ENCODE measurements at regions not wholly inside any gene's neighbourhood (a gene's known extent, or its start where the extent isn't known, plus 50 kb on each side); places are given as distances from the start of the nearest gene placed in this dataset.
A peak's percentile ranks its signal among the peaks of the same experiment; 100 is the strongest.

DNA sequence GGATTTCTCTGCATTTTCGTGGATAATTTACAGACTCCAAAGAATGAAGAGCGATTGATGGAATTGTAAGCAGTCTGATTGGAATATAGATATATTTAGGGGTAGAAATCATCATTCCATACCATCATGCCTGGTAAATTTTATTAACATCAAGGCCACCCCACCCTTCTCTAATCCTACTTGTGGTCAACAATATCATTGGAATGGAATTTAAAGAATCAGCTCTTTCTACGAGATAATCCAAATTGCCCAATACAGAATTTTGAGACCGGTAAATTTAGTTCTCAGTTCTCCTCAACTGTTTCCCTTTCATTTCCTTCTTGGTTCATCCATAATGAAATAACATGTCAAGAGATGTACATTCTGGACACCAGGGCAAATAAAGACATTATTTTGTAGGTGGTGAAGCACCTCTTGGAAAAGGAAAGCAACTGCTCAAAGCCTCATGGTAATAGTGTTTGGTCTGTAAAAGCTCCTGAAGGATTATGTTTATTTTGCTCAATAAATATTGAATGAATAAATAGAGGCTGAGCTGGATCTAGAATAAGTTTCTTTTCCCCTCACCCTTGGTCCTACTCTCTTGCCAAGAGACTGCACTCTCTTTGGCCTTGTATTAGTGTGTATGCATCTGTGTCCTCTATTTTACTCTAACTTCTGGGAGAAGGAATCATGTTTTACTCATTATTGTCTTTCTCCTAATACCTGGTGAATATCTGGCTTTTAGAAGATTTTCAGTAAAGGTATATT lies 133.7 kb upstream of the BCL6 start:
- H2BK120ac ChIP-seq (ENCODE audit: low read depth, low read length), result peak overlapping the region; percentile 80
- H3K9me1 ChIP-seq (ENCODE audit: insufficient read depth, low read length), result no peaks in the 10 kb centered on the region
- no peak overlapping the region; the same call in 2 of the 3 replicates for H2BK15ac ChIP-seq (ENCODE audit: low read depth, low read length)
- DNase-seq (peak; percentile 42), ATAC-seq (ENCODE audit: low read depth) (peak; percentile 61)
- H4K20me1 ChIP-seq (ENCODE audit: insufficient read depth, low read length), result no peaks in the 10 kb centered on the region
- no TSS peak for BruUV-seq (replicated peaks)
- H3K9me3 ChIP-seq (ENCODE audit: control insufficient read depth, insufficient read depth, low read length), result no peaks in the 10 kb centered on the region
- peak overlapping the region; percentile 46 for H2BK5ac ChIP-seq (ENCODE audit: low read depth, low read length, poor library complexity, severe bottlenecking)
- H3K9ac ChIP-seq (ENCODE audit: low read depth, low read length), result no peak overlapping the region
- no CpG with 5 or more reads among the region's 4 CpGs for WGBS, 2 experiments (ENCODE audit: extremely low coverage in 2 of 2, insufficient read length in 1 of 2)
- no peak overlapping the region for H4K5ac ChIP-seq (ENCODE audit: low read depth, low read length)
- ChIA-PET CTCF (interaction anchor here (0.5 kb wide), 1 partner anchor 273 kb away, joined by 3 read pairs; no protein-coding TSS in a partner anchor), POLR2A (ENCODE audit: unreplicated experiment) (no interaction called here)
- H3K14ac ChIP-seq (replicated peaks; ENCODE audit: low read depth, low read length), result peak overlapping the region; percentile 8
- no peak overlapping the region for H3K27ac ChIP-seq (ENCODE audit: insufficient read depth, low read length)
- H3K56ac ChIP-seq (ENCODE audit: extremely low read depth, insufficient read depth, low read length), result no peak overlapping the region
- H2BK20ac ChIP-seq (ENCODE audit: low read depth, low read length), result no peak overlapping the region
- H2AK9ac ChIP-seq (replicated peaks; ENCODE audit: low read depth, low read length, poor library complexity), result no peak overlapping the region
- dilution Hi-C loops (cut with HindIII; ENCODE audit: low sequenced_read_pairs, unreplicated experiment), result no loop called here
- in situ Hi-C loops (cut with MboI; ENCODE audit: low sequenced_read_pairs), result no loop called here
- H4K8ac ChIP-seq (ENCODE audit: low read depth in 2 of 2, low read length in 2 of 2), result peak overlapping the region in 1 of 2 experiments; percentile 52; a peak in 1 of 4 replicates
- H3K36me3 ChIP-seq (ENCODE audit: control insufficient read depth, insufficient read depth, low read length), result no peaks in the 10 kb centered on the region
- peak overlapping the region; percentile 31; the same call in 1 of the 2 replicates for H3K4me3 ChIP-seq (ENCODE audit: insufficient read depth, low read depth, low read length)
- H3K18ac ChIP-seq (ENCODE audit: low read depth, low read length), result peak overlapping the region; percentile 80
- H3K23ac ChIP-seq (ENCODE audit: low read depth, low read length), result peak overlapping the region; percentile 69; the same call in 1 of the 2 replicates
- TF ChIP-seq CEBPB (IDR thresholded peaks at IDR 0.05; ENCODE audit: low read depth, low read length), result peak; percentile 67; the same call in 1 of the 2 replicates
- TF ChIP-seq MXI1 (IDR thresholded peaks at IDR 0.05; ENCODE audit: borderline replicate concordance, low read depth, low read length), result no peak
- TF ChIP-seq NFE2L2 (IDR thresholded peaks at IDR 0.05; ENCODE audit: low read depth, low read length), result no peak
- no peak for TF ChIP-seq BHLHE40 (IDR thresholded peaks at IDR 0.05; ENCODE audit: low read depth, low read length)
- TF ChIP-seq POLR2A (IDR thresholded peaks at IDR 0.05; ENCODE audit: low read depth, low read length), result no peak
- TF ChIP-seq MAZ (IDR thresholded peaks at IDR 0.05; ENCODE audit: borderline replicate concordance, low read depth, low read length), result no peak
- no peak overlapping the region; the same call in 1 of the 2 replicates for H3K4ac ChIP-seq (ENCODE audit: low read depth, low read length)
- peaks cover 3% of the 10 kb centered on the region; the same call in 1 of the 2 replicates for H3K4me1 ChIP-seq (ENCODE audit: control insufficient read depth, insufficient read depth, low read length)
- intact Hi-C loops (cut with micrococcal nuclease), result no loop called here
- H4K91ac ChIP-seq (ENCODE audit: insufficient read depth, low read depth, low read length), result no peak overlapping the region
- H2AK5ac ChIP-seq (ENCODE audit: low read depth, low read length), result no peak overlapping the region
- peak overlapping the region; percentile 95; the same call in 1 of the 2 replicates for H3K4me2 ChIP-seq (ENCODE audit: low read depth, low read length)
- H3K27me3 ChIP-seq (ENCODE audit: control insufficient read depth, insufficient read depth, low read length), result no peaks in the 10 kb centered on the region
- H3K79me1 ChIP-seq (ENCODE audit: low read depth in 1 of 2, low read length in 2 of 2), result no peaks in the 10 kb centered on the region
- H2AFZ ChIP-seq (replicated peaks; ENCODE audit: low read length, poor library complexity), result no peak overlapping the region

Measured in IMR-90 (cell line).